ENCODE measurements at regions not wholly inside any gene's neighbourhood (a gene's known extent, or its start where the extent isn't known, plus 50 kb on each side); places are given as distances from the start of the nearest gene placed in this dataset.
"Not testable (repeated sequence)": the region's sequence is repeated elsewhere in the genome, so short reads cannot be mapped to it uniquely, and the experiment has no call there.

GRCh38 chrX:125378205-125378604, 58.5 kb downstream of the TEX13C start:
- DNase-seq = no peak

- DNase-seq = no peak
These were observed 59.1 kb downstream of the TEX13C start for GRCh38 chrX:125378770-125379169.

- no peak for DNase-seq
These were observed 62.5 kb downstream of the TEX13C start for GRCh38 chrX:125382148-125382628.

GRCh38 chrX:125382889-125383288, 63.2 kb downstream of the TEX13C start:
- DNase-seq = no peak

- no peak for DNase-seq
These were observed 65.2 kb downstream of the TEX13C start for GRCh38 chrX:125384867-125385266.

- no peak for DNase-seq
These were observed 68.3 kb downstream of the TEX13C start for GRCh38 chrX:125387945-125388344.

GRCh38 chrX:125394449-125394848, 74.8 kb downstream of the TEX13C start:
- no peak for DNase-seq

GRCh38 chrX:125395626-125396025, 76.0 kb downstream of the TEX13C start:
- DNase-seq = no peak

GRCh38 chrX:125398959-125399440, 79.3 kb downstream of the TEX13C start:
- DNase-seq = no peak

GRCh38 chrX:125402807-125403206, 83.1 kb downstream of the TEX13C start:
- no peak for DNase-seq

GRCh38 chrX:125404667-125405160, 85.0 kb downstream of the TEX13C start:
- no peak for DNase-seq

GRCh38 chrX:125405339-125405738, 85.7 kb downstream of the TEX13C start:
- no peak for DNase-seq

GRCh38 chrX:125407314-125407713, 87.6 kb downstream of the TEX13C start:
- no peak for DNase-seq

GRCh38 chrX:125420809-125421208, 101.1 kb downstream of the TEX13C start:
- DNase-seq = no peak

- DNase-seq = no peak
These were observed 103.3 kb downstream of the TEX13C start for GRCh38 chrX:125422986-125423385.

GRCh38 chrX:125424536-125424935, 104.9 kb downstream of the TEX13C start:
- DNase-seq = no peak

- DNase-seq = no peak
These were observed 117.2 kb downstream of the TEX13C start for GRCh38 chrX:125436855-125437254.

- DNase-seq = no peak
These were observed 119.7 kb downstream of the TEX13C start for GRCh38 chrX:125439194-125439849.

- DNase-seq = no peak
These were observed 125.0 kb downstream of the TEX13C start for GRCh38 chrX:125444659-125445058.

- no peak for DNase-seq
These were observed 155.8 kb downstream of the TEX13C start for GRCh38 chrX:125475482-125475881.

GRCh38 chrX:125492439-125492838, 172.8 kb downstream of the TEX13C start:
- DNase-seq = no peak

GRCh38 chrX:125493004-125493403, 173.3 kb downstream of the TEX13C start:
- DNase-seq = not testable (repeated sequence)

- DNase-seq = no peak
These were observed 178.0 kb downstream of the TEX13C start for GRCh38 chrX:125497667-125498066.

GRCh38 chrX:125503769-125504168, 184.1 kb downstream of the TEX13C start:
- DNase-seq = no peak

Data from hypothalamus (tissue), 51 donors.